NB4 (cell line): ENCODE measurements at regions not wholly inside any gene's neighbourhood (a gene's known extent, or its start where the extent isn't known, plus 50 kb on each side); places are given as distances from the start of the nearest gene placed in this dataset.
"Not testable (repeated sequence)": the region's sequence is repeated elsewhere in the genome, so short reads cannot be mapped to it uniquely, and the experiment has no call there.

ENCODE experiments used
- DNase-seq: peaks from one replicate; pipeline ENCODE4 v3.0.0; 2010; ENCODE audit warnings: low read depth
- H3K4me3 ChIP-seq: one replicate; pipeline ENCODE4 v1.5.1; 2011; ENCODE audit warnings: mild to moderate bottlenecking, low read depth, low read length, moderate library complexity
- CTCF ChIP-seq: IDR thresholded peaks from one replicate; pipeline ENCODE4 v1.5.1; 2012; ENCODE audit warnings: low read depth, low read length
- MAX ChIP-seq: IDR thresholded peaks from 2 replicates; pipeline ENCODE4 v1.6.1; 2011; ENCODE audit warnings: low read depth, low read length
- MYC ChIP-seq: IDR thresholded peaks from 2 replicates; pipeline ENCODE4 v1.6.1; 2011; ENCODE audit warnings: low read depth, low read length
- POLR2A ChIP-seq: IDR thresholded peaks from 2 replicates; pipeline ENCODE4 v1.6.1; 2011; ENCODE audit warnings: mild to moderate bottlenecking; ENCODE audit not compliant: insufficient read length; ENCODE audit errors: extremely low read depth

- no peak for DNase-seq
- no peak for TF ChIP-seq POLR2A
- no peak for TF ChIP-seq MYC
- no peak for TF ChIP-seq MAX
- no peak for TF ChIP-seq CTCF
- no peak overlapping the region for H3K4me3 ChIP-seq
Observed at GRCh38 chr1:166628259-166628658, 211.0 kb upstream of the POGK start.

- no peak for DNase-seq
- H3K4me3 ChIP-seq, result no peak overlapping the region
- no peak for TF ChIP-seq CTCF
- TF ChIP-seq MAX, result no peak
- TF ChIP-seq POLR2A, result no peak
- TF ChIP-seq MYC, result no peak
Observed at GRCh38 chr1:166629946-166630345, 209.3 kb upstream of the POGK start.

GRCh38 chr1:166630369-166630768, 208.9 kb upstream of the POGK start:
- DNase-seq, result no peak
- H3K4me3 ChIP-seq, result no peak overlapping the region
- TF ChIP-seq MAX (no peak), POLR2A (no peak), MYC (no peak), CTCF (no peak)

- no peak for DNase-seq
- TF ChIP-seq CTCF (no peak), POLR2A (no peak), MYC (no peak), MAX (no peak)
- H3K4me3 ChIP-seq, result no peak overlapping the region
Observed at GRCh38 chr1:166638137-166638536, 201.1 kb upstream of the POGK start.

GRCh38 chr1:166657228-166657627, 182.0 kb upstream of the POGK start:
- not testable (repeated sequence) for H3K4me3 ChIP-seq, DNase-seq

- DNase-seq, H3K4me3 ChIP-seq: not testable (repeated sequence)
Observed at GRCh38 chr1:166666790-166667189, 172.5 kb upstream of the POGK start.

GRCh38 chr1:166667600-166667999, 171.7 kb upstream of the POGK start:
- H3K4me3 ChIP-seq, DNase-seq: not testable (repeated sequence)

- TF ChIP-seq POLR2A, result no peak
- TF ChIP-seq MAX, result no peak
- TF ChIP-seq CTCF, result no peak
- no peak for TF ChIP-seq MYC
- H3K4me3 ChIP-seq, result no peak overlapping the region
- no peak for DNase-seq
Observed at GRCh38 chr1:166671627-166672026, 167.6 kb upstream of the POGK start.
